ENCODE measurements at regions not wholly inside any gene's neighbourhood (a gene's known extent, or its start where the extent isn't known, plus 50 kb on each side); places are given as distances from the start of the nearest gene placed in this dataset.

GRCh38 chr2:228261546-228261945, 80.1 kb upstream of the SPHKAP start:
- Histone ChIP-seq H3K27me3 (ENCODE audit: control insufficient read depth, insufficient read depth, low read length) (no peaks in the 10 kb centered on the region), H3K4me3 (ENCODE audit: low read depth in 2 of 2, low read length in 2 of 2) (no peak overlapping the region), H3K27ac (ENCODE audit: low read length) (no peak overlapping the region), H3K9me3 (ENCODE audit: control insufficient read depth, insufficient read depth, low read depth, low read length) (no peaks in the 10 kb centered on the region; the same call in 1 of the 2 replicates), H3K36me3 (ENCODE audit: control insufficient read depth, insufficient read depth, low read length) (no peaks in the 10 kb centered on the region), H3K4me1 (ENCODE audit: control insufficient read depth, insufficient read depth, low read length) (no peaks in the 10 kb centered on the region)
- in situ Hi-C loops (cut with HindIII; ENCODE audit: low pct_unique_long_range_greater_than_20kb, low sequenced_read_pairs) = no loop called here
- no peak for TF ChIP-seq TCF7L2 (IDR thresholded peaks at IDR 0.05; ENCODE audit: low read depth, low read length)
- no peak for TF ChIP-seq REST (IDR thresholded peaks at IDR 0.05; ENCODE audit: insufficient read depth in 1 of 2, low read depth in 2 of 2, low read length in 1 of 2)
- no peak for TF ChIP-seq POLR2AphosphoS5 (IDR thresholded peaks at IDR 0.05; ENCODE audit: low read depth, low read length)
- TF ChIP-seq CTCF (IDR thresholded peaks at IDR 0.05) = no peak
- POLR2A ChIA-PET = no interaction called here
- BruUV-seq (replicated peaks) = no TSS peak
- CTCF ChIA-PET = no interaction called here
- ATAC-seq (no peak), DNase-seq (ENCODE audit: low read depth, low spot score) (no peak)
- intact Hi-C loops (cut with micrococcal nuclease; ENCODE audit: unreplicated experiment) = no loop called here

- no TSS peak for BruUV-seq (replicated peaks)
- in situ Hi-C loops (cut with HindIII; ENCODE audit: low pct_unique_long_range_greater_than_20kb, low sequenced_read_pairs) = no loop called here
These were observed 75.9 kb upstream of the SPHKAP start for GRCh38 chr2:228257379-228257778.

More at GRCh38 chr2:228257379-228257778, 75.9 kb upstream of the SPHKAP start:
- no peaks in the 10 kb centered on the region for H3K27me3 ChIP-seq (ENCODE audit: control insufficient read depth, insufficient read depth, low read length)
- TF ChIP-seq POLR2AphosphoS5 (IDR thresholded peaks at IDR 0.05; ENCODE audit: low read depth, low read length) (no peak), CTCF (IDR thresholded peaks at IDR 0.05) (no peak), REST (IDR thresholded peaks at IDR 0.05; ENCODE audit: insufficient read depth in 1 of 2, low read depth in 2 of 2, low read length in 1 of 2) (no peak), SIN3A (IDR thresholded peaks at IDR 0.05; ENCODE audit: borderline replicate concordance, insufficient read depth, low read depth, low read length) (no peak), TCF7L2 (IDR thresholded peaks at IDR 0.05; ENCODE audit: low read depth, low read length) (no peak)
- H3K4me1 ChIP-seq (ENCODE audit: control insufficient read depth, insufficient read depth, low read length) = no peaks in the 10 kb centered on the region
- POLR2A ChIA-PET = no interaction called here
- H3K4me3 ChIP-seq (ENCODE audit: low read depth in 2 of 2, low read length in 2 of 2) = no peak overlapping the region
- no peaks in the 10 kb centered on the region for H3K9me3 ChIP-seq (ENCODE audit: control insufficient read depth, insufficient read depth, low read depth, low read length)
- intact Hi-C loops (cut with micrococcal nuclease; ENCODE audit: unreplicated experiment) = no loop called here
- CTCF ChIA-PET = no interaction called here
- no peaks in the 10 kb centered on the region for H3K36me3 ChIP-seq (ENCODE audit: control insufficient read depth, insufficient read depth, low read length)
- DNase-seq (ENCODE audit: low read depth, low spot score) (no peak), ATAC-seq (no peak)
- no peak overlapping the region for H3K27ac ChIP-seq (ENCODE audit: low read length)

All from Panc1 (cell line).